SH-SY5Y (cell line): ENCODE measurements at regions not wholly inside any gene's neighbourhood (a gene's known extent, or its start where the extent isn't known, plus 50 kb on each side); places are given as distances from the start of the nearest gene placed in this dataset.

Source experiments
- GATA2 ChIP-seq: IDR thresholded peaks from 2 replicates; pipeline ENCODE4 v1.6.1; 2011; ENCODE audit warnings: mild to moderate bottlenecking, low read depth, low read length
- GATA3 ChIP-seq: IDR thresholded peaks from 2 replicates; pipeline ENCODE4 v1.6.1; 2011; ENCODE audit warnings: low read depth, mild to moderate bottlenecking, low read length, moderate library complexity

GRCh38 chr11:70595452-70595851 lies 197.1 kb downstream of the CTTN start:
- no peak for TF ChIP-seq GATA3
- no peak for TF ChIP-seq GATA2

- TF ChIP-seq GATA3 (no peak), GATA2 (no peak)
Observed at GRCh38 chr11:70596091-70596490, 197.8 kb downstream of the CTTN start.

- TF ChIP-seq GATA3 (no peak), GATA2 (no peak)
Observed at GRCh38 chr11:70597006-70597555, 198.8 kb downstream of the CTTN start.

- TF ChIP-seq GATA3 = no peak
- no peak for TF ChIP-seq GATA2
Observed at GRCh38 chr11:70597751-70598625, 199.7 kb downstream of the CTTN start.

- TF ChIP-seq GATA3 = no peak
- TF ChIP-seq GATA2 = no peak
Observed at GRCh38 chr11:70601861-70602538, 203.7 kb downstream of the CTTN start.

- TF ChIP-seq GATA2 = no peak
- no peak for TF ChIP-seq GATA3
Observed at GRCh38 chr11:70603114-70603755, 204.9 kb downstream of the CTTN start.

GRCh38 chr11:70603756-70604211 lies 205.5 kb downstream of the CTTN start:
- TF ChIP-seq GATA2 (no peak), GATA3 (no peak)

GRCh38 chr11:70604221-70604620 lies 205.9 kb downstream of the CTTN start:
- TF ChIP-seq GATA2 (no peak), GATA3 (no peak)

GRCh38 chr11:70604630-70605467 lies 206.5 kb downstream of the CTTN start:
- TF ChIP-seq GATA3 (no peak), GATA2 (no peak)

- TF ChIP-seq GATA3 (no peak), GATA2 (no peak)
Observed at GRCh38 chr11:70605468-70605815, 207.1 kb downstream of the CTTN start.

GRCh38 chr11:70605846-70606245 lies 207.5 kb downstream of the CTTN start:
- no peak for TF ChIP-seq GATA3
- no peak for TF ChIP-seq GATA2

- no peak for TF ChIP-seq GATA3
Observed at GRCh38 chr11:70606248-70606950, 208.1 kb downstream of the CTTN start.

GRCh38 chr11:70606951-70607330 lies 208.6 kb downstream of the CTTN start:
- TF ChIP-seq GATA2 = no peak
- no peak for TF ChIP-seq GATA3

GRCh38 chr11:70607561-70607960 lies 209.2 kb downstream of the CTTN start:
- TF ChIP-seq GATA2 (no peak), GATA3 (no peak)
